Activated T-cell treated with anti-CD3 and anti-CD28 coated beads, Interleukin-2, amount 50 U/mL, for 1 hour (primary cell): ENCODE measurements at regions not wholly inside any gene's neighbourhood (a gene's known extent, or its start where the extent isn't known, plus 50 kb on each side); places are given as distances from the start of the nearest gene placed in this dataset.

Source experiments
- DNase-seq: peaks from one replicate; pipeline ENCODE4 v3.0.0-alpha.2; 2020

DNA sequence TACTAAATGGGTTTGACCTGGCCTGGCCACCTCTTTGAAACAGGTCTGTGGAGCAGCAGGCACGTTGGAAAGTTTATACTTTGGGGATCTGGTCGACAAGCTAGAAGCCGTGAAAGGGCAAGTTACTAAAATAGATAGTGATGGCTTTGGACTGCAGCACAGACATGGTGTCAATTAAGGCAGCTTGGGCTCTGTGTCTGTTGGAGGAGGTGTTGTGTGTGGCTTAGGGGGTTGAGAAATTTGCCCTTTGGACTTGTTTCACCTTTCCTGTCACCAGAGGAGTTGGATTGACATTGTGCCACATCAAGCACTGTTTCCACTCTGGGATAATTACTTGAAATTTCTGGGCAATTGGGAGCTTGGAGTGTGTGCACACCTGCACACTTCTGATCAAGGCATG lies 251.8 kb upstream of the MKI67 start:
- no peak for DNase-seq

DNA sequence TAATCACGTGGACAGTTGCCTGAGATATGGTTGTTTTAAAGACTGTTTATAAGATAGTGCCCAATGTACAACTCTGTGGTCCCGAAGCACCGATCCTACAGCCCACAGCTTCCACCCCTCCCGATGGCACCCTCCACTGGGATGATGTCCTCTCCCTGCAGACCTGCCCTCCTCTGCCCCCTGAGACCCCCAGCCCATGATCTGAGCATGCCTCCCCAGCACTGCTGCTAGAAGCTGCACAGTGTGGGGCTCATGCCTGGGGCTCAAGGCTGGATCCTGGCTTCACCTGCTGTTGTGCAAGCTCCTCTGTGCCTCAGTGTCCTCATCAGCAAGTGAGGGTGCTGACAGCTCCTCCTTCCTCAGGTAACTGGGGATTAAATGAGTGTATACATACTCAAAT lies 254.7 kb upstream of the MKI67 start:
- DNase-seq, result no peak

DNA sequence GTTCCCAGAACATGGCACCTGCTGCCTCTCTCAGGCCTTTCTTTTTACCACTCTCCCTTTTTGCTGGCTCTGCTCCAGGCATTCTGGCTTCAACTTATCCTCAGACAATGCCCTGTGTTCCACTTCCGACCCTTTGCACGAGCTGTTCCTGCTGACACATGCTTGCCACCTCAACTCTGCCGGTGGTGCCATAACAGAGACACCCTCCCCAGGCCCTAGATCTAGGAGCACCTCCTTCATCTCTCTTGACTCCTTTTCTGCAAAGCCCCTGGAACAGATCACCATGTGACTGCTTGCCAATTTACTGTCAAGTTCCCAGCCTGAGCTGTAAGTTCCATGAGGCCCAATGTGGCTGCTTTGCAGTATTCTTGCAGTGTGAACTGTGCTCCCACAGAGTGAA lies 256.0 kb upstream of the MKI67 start:
- DNase-seq, result no peak

DNA sequence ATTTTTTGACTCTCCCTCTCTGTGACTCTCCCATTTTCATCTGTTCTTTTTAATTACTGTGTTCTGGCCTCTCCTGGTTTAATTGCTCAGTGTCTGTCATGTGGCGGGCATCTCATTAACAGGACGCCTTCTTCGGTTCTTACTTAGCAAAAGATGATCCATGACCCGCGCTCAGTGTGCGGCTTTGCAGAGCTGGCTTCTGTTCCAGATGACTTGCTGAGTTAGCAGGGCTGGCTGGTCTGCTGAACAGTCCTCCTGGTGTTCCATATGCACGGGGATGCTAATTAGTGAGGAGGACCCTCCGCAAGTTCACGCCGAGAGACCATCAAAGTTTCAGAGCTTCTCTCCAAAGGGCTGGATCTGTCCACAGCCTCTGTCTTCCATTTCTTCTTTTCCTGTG lies 258.6 kb upstream of the MKI67 start:
- no peak for DNase-seq

DNA sequence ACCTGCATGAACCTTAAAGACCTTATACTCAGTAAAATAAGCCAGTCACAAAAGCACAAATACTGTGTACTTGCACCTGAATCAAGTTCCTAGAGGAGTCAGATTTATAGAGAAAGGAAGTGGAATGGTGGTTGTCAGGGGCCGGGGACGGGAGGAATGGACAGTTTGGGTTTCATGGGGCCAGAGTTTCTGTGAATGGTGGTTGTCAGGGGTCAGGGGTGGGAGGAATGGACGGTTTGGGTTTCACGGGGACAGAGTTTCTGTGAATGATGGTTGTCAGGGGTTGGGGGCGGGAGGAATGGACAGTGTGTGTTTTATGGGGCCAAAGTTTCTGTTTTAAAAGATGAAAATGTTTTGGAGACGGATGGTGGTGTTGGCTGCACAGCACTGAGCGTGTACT lies 260.0 kb upstream of the MKI67 start:
- no peak for DNase-seq

DNA sequence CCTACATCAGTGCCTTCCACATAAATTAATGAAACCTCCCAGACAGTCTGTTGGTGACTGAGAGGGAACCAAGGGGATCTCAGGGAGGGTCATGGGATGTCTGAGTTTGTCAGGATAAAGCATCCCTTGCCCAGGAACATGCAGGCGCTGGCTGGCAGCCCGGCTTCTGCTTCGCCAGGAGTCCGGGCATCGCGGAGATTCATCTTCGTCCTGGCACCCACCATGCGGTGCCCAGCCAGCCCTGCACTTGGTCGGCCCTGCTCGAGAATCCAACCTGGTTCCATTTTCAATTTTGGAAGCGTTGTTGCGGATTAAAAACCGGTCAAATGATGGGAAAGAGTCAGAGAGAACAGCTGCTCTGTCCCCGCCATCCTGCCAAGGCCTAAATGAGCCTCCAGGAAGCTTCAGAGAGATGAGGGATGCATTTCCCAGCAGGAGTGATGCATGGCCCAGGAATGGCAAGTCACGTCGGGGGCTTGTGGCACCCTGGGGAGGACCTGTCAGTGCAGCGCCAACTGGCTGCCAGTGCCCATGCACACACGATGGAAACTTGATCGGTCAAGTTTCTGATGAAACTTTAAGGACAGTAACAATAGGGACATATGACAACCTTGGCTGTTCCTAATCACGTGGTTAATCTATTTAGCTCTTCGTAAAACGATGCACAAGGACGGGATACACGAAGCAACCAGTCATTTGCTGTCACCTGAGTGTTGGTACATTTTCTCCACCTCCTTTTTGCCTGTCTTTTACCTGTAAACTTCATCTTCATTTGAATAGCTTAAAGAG lies 260.8 kb upstream of the MKI67 start:
- DNase-seq, result no peak

DNA sequence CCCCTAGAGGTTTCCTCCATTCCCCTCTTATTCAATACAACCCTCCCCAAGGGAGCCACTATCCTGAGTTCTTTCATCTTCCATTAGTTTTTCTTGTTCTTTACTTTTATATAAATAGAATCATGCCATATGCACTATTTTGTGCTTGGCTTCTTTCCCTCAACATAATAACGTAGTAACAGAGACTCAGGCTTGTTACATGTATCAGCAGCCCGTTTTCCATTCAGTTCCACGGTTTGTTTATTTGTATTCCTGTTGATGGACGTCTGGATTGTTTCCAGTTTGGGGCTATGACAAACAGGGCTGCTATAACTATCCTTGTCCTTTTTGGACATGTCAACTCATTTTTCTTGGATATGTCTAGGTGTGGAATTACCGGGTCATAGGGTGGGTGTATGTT lies 264.4 kb upstream of the MKI67 start:
- DNase-seq, result no peak

DNA sequence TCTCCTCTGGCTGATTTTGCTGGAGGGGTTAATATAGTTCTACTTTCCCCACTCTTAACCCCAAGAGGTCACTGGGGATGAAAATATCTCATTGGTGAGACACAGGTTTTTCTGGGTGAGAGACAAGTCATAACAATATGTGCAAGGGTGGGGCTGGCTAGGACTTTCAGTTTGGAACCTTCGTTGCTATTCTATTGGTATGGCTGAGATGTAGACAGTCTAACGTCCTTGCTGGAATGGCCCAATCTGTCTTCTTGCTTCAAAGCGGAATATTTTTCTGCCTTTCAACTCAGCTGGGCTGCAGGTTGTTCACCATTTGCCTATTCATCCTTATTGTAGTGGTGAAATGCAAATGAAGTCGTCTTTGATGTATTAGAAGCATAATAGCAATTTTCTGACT lies 267.3 kb upstream of the MKI67 start:
- DNase-seq, result no peak

DNA sequence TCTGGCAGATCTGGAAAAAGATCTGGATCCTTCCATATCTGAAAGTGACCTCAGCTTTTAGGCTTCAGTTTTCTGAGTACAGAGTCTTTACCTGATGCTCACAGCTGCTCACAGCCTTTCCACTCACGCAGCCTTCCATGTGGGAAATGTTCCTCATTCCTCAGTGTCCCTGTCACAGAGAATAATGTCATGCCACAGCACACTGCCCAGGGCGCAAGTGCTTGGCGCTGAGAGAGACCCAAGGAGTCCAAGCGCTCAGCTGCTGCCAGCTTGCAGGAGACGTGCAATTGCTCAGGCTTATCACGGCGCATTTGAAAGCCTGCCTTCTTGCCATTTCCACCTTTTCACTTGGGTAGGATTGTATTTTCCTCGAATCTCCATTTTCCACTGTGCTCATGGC lies 271.9 kb upstream of the MKI67 start:
- DNase-seq, result no peak

DNA sequence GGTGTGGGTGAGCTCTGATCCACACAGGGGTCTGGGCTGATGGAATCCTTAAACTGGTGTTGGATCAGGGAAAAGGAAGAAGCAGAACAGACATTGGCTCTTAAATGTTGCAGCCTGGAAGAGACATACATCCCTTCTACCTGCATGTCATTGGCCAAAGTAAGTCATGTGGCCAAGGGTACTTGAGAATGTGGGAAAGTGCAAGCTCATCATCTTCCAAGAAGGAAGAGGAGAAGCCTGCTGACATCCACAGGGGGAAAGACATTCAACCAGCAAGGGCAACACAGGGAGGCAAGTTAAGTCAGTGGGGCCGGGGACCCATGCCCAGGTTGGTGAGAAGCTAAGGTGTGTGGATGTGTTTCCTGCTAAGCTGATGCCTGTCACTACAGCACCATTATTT lies 272.8 kb upstream of the MKI67 start:
- DNase-seq, result no peak

DNA sequence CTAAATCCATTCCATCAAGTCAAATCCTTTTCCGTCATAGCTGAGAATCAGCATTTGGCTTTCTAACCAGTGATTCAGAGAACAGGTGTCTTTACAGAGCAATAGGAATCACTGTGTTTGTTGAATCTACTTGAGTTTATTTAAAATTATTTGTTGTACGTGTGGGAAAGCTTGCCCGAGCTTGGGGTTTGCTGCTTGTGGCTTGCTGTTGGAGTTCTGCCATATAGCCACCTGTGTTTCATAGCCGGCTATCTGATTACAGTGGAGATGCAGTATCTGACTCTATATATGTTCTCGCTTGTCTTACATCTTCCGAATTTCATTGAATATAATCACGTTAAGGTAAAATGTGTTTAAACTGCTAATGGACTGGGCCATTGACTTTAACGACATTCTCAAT lies 274.3 kb upstream of the MKI67 start:
- DNase-seq, result no peak

DNA sequence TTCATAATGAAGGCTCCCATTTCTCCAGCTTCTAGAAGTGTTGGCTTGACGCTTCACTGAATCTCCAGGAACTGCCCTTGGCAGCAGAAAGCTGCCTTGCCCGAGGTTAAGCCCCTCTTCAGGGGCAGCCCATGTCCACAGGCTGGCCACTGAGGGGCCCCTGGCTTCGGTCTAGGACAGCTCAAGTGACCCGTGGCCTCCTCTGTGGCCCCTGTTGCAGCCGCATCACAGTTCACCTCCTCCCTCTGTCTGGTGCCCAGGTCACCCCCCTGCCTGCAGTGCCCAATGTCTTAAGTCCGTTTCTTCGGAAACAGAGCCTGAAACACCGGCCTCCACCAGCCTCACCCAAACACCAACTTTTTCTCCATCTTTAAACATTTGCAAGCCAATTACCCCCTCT lies 279.2 kb upstream of the MKI67 start:
- no peak for DNase-seq

DNA sequence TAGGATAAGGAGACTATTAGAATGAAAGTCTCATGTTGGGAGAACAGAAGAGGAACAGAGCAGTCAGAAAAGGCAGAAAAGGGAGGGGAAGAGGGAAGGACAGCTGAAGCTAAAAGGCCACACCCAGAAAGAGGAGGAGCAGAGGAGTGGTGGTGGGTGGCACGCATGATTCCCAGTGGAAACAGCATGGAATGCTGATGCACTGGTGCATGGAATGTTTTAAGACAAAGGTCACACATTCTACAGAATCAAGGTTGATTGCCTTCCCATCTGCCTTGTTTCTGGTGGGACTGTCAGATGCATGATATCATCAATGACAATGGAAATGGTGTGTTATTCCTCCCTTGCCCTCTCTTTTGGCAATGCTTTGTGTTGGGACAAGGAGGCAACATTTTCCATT lies 285.4 kb upstream of the MKI67 start:
- no peak for DNase-seq

DNA sequence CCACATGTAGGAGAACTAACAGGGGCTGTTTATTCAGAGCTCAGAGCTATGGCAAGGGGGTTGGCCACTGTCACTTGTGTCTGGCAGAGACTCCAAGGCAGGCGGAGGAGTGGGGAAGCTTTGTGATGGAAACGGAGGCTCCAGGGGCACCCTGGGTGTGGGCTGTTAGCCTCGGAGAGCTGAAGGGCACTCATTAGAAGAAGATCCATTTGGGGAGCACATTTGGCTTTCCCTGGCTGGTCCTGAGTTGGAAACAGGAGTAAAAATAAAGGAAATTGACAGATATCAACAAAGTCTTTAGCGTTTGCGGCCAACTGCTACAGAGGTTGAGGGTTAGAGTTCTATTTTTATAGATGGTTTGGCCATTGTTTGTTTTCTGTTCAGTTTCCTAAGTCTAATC lies 288.3 kb upstream of the MKI67 start:
- no peak for DNase-seq

DNA sequence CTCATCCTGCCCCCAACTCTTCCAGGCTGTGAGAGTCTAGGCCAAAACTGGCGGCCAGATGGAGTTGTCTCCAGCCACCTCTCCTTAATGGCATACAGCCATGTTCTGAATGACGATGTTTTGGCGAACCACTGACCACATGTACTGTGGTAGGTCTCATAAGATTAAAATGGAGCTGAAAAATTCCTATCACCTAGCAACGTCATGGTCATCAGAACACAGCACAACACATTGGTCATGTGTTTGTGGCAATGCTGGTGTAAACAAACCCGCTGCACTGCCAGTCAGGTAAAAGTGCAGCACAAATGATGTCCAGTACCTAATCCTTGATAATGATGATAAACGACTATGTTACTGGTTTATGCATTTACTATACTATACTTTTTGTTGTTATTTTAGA lies 290.0 kb upstream of the MKI67 start:
- no peak for DNase-seq

DNA sequence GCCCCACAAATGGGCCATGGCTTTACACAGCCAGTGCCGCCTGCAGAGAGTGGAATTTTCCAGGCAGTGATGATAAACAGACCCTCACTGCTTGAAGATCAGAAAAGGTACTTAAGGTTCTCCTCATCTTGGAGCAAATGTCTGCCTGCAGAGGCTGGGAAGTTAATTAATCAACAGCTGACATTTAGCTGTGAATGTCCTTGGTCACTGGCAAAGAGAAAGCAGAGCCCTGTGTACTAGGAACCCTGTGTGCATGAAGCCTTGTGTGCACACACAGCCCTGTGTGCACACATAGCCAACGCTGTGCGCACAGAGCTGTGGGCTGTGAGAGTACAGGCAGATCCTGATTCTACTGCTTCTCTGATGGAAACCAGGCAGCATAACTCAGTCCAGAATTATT lies 291.6 kb upstream of the MKI67 start:
- no peak for DNase-seq

DNA sequence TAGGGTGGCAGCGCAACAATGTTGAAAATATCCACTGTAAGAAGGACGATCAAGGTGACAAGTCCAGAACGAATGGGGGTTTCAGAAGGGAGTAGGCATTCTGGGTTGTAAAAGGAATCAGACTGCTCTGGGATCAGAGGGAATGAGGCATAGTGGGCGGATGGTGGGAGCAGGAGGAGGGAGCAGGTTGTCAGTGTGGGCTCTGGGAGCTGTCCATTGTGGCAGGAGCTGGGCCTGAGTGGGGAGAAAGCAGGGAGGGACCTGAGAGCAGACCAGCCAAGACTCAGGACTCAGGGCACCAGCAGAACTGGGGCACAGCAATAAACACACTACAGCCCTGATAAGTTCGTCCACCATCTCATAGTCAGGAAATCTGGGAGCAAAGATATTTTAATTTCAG lies 292.6 kb upstream of the MKI67 start:
- no peak for DNase-seq

DNA sequence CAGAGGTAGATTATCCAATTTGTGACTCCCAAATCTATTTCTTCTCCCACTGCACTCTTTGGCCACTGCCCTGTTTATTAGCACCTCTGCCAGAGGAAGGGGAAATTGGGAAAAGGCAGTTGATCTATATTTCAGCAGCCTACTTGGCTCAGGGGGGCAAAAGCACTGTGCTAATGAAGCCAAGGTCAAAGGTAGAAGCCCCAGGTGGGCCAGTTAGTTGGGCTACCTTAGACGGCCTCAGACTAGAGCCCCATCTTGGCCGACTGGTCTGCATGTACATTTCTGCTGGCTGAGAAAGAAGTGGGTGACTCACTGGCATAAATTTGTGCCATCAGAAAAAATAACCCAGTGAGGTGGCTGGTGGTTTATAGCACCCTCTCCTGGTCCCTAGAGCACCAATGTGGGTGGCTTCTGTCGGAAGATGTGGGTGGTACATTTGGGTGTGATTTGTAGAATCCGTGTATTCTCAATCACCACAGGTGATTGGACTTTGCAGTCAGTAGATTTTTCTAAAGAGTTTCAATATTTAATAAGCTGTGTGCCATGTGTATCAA lies 293.3 kb upstream of the MKI67 start:
- no peak for DNase-seq

DNA sequence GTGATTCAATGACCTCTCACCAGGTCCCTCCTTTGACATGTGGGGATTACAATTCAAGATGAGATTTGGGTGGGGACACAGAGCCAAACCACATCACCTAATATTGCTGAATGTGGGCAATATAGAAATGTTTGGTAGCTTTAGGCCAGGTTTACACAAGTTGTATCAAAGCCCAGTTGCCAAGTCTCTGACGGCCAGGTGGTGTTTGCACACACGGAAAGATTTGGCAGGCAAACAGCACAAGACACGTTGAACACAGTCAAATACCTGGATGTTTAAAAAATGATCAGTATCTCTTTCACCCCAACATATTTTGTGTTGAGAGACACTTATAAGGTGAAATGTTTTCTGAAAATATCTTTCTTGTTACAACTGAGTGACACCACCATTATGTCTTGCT lies 294.4 kb upstream of the MKI67 start:
- no peak for DNase-seq

DNA sequence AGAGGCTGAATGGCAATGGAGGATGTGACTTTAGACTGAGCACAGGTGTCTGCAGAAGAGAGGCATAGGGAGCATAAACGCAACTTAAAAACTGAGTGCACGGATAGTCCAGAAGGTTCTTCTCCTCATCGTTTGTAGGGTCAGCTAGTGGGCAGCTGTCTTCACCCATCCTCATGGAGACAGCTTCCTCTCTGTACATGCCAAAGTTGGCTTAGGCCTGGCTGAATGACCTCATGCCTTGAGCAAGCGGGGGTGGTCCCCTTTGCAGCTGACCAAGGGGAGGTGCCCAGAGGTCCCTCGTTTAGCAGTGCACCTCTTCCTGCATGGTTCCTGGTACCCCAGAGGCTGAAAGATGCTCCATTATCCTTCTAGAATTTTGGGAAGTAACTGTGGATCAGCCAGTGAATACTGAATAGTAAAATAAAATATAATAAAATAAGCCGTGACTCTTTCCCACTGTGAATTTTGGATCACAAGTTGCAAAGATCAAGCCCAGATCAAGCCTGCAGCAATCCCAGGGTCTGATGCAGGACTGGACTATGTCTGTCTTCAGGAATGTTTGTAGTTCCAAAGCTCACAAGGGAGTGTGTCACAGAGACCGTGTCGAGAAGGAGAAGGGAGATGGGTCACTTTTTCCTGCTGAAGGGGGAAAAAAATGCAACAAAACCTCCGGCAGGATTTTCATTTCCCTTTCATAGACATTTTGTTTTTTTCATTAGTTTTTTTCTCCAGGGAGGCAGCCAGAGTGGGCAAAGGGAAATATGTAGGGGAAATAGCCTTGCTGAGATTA lies 295.3 kb upstream of the MKI67 start:
- no peak for DNase-seq

DNA sequence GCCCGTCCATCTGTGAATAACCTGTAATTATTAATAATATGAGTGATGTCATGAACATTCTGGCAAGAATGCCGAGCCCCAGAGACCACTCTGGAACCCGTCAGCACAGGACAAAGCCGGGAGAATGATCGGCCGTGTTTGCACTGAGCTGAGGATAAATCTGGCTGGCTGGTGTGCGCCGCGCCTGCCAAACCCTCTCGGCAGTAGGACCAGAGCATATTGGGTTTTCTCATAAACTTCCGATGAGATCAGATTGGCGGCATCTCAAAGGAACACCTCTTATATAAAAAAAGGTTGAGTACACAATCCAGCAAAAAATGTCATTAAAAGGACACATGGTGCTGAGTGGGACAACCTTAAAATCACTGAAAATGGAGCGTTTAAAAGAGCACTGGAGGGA lies 296.0 kb upstream of the MKI67 start:
- no peak for DNase-seq

DNA sequence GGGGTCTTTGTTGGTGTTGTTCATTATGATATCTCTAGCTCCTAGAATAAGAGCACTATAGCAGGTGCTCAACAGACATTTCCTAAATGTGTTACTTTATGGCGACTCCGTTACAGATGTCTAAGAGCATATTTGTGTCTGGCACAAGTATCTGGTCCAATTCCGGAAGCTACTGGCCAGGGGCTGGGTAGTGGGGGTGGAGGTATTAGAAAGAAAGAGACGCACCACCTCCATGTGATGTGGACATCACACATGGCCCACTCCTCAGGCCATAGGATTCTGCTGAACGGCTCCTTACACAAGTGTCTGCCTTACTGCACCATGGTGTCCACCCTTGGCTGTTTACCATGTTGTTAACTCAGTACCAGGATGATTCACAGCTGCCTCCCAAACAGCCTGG lies 296.8 kb upstream of the MKI67 start:
- no peak for DNase-seq

DNA sequence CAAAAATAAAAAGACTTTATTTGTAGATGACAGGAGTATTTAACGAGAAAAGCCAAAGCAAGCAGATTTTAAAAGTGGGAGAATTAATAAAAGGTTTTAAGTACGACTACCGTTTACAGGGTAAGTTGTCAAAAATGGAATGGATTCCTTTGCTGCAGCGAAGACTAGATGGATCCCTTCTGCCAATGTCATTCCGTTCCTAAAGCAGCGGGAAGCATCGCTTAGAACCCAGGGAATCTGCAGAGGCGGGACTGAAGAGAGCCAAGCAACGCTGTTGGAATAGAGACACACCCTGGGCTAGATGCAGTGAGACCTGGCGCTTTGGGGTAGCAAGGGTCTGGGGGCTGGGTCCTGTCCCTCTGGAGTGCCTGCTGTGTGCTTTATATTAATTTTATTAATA lies 303.1 kb upstream of the MKI67 start:
- no peak for DNase-seq

DNA sequence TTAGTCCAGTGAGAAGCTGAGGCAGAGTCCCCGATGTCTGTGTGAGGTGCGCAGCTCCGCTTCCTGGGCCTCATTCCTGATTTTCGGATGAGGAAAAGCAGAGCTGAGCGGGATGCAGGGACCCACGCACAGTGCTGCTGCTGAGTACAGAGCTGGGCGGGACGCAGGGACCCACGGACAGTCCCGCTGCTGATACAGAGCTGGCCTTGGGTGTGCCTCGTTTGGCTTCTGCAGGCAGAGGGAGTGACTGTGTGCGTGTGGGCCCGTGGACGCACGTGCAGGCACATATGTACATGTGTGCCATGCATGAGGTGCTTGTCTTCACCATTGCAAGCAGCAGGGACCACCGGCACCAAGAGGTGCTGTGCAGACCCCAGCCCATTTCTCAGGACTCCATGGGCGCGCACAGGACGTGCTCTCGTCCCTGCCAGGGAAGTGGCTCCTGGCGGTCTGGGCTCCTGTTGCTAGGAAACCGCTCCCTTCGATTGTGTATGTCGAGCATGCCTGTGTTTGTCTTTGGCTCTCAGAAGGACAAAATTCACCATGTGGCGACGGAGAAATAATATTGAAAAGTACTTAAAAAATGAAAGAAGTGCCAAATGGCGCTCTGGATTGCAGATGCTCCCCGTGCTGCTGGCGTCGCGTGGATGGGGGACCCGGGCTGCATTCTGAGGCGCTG lies 303.8 kb upstream of the MKI67 start:
- no peak for DNase-seq
